Upper lobe of right lung (tissue), 1 donor: ENCODE measurements at regions not wholly inside any gene's neighbourhood (a gene's known extent, or its start where the extent isn't known, plus 50 kb on each side); places are given as distances from the start of the nearest gene placed in this dataset.

Source experiments
- ATAC-seq: fragments of 200-7000 bp; cut with Tn5 transposase; one replicate; pipeline ENCODE4 v1.9.1; 2020; ENCODE audit warnings: mild to moderate bottlenecking, moderate library complexity
- DNase-seq: peaks from one replicate; pipeline ENCODE4 v3.0.0-alpha.2; 2020
- H3K27ac ChIP-seq: fragments of 200-600 bp; one replicate; pipeline ENCODE4 v1.8.0; 2022
- H3K27me3 ChIP-seq: fragments of 200-600 bp; one replicate; pipeline ENCODE4 v1.8.0; 2022; ENCODE audit warnings: mild to moderate bottlenecking
- H3K36me3 ChIP-seq: fragments of 200-600 bp; one replicate; pipeline ENCODE4 v1.8.0; 2022
- H3K4me1 ChIP-seq: fragments of 200-600 bp; one replicate; pipeline ENCODE4 v1.8.0; 2022
- H3K4me3 ChIP-seq: fragments of 200-600 bp; one replicate; pipeline ENCODE4 v1.8.0; 2022; ENCODE audit warnings: mild to moderate bottlenecking
- H3K9me3 ChIP-seq: fragments of 200-600 bp; one replicate; pipeline ENCODE4 v1.8.0; 2022
- intact Hi-C: fragments of 100-400 bp; cut with DNase I; formaldehyde crosslinking; loops from one replicate; pipeline ENCODE4 v1.11.0; 2022
- TF ChIP-seq, protein P1 (sequence below): fragments of 200-600 bp; IDR thresholded peaks from one replicate; pipeline ENCODE4 v1.8.0; 2022; ENCODE audit warnings: antibody characterized with exemption
- donor health status: DM: no; HTN: yes; CAD: no; lungs with severe emphysema.

DNA sequence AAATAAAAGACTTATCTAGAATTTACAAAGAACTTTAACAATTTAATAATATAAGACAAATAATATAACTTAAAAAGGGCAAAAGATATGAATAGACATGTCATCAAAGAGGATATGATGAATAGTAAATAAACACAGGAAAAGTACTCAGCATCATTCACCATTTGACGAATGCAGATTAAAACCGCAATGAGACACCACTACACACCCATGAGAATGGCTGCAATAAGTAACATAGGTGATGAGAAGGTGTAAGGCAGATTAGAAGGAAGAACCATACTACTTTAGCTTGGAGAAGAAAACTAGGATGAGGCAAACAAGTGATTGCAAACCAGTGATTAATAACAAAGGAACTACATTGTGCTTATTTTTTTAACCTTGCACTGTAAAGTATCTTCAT is 152.0 kb downstream of the CYRIA start:
- intact Hi-C loops: no loop called here
- Histone ChIP-seq H3K4me1 (no peaks in the 10 kb centered on the region), H3K27me3 (peaks cover 23% of the 10 kb centered on the region), H3K4me3 (no peak overlapping the region), H3K27ac (no peak overlapping the region), H3K36me3 (no peaks in the 10 kb centered on the region), H3K9me3 (no peaks in the 10 kb centered on the region)
- DNase-seq: no peak
- TF ChIP-seq, protein P1, sequence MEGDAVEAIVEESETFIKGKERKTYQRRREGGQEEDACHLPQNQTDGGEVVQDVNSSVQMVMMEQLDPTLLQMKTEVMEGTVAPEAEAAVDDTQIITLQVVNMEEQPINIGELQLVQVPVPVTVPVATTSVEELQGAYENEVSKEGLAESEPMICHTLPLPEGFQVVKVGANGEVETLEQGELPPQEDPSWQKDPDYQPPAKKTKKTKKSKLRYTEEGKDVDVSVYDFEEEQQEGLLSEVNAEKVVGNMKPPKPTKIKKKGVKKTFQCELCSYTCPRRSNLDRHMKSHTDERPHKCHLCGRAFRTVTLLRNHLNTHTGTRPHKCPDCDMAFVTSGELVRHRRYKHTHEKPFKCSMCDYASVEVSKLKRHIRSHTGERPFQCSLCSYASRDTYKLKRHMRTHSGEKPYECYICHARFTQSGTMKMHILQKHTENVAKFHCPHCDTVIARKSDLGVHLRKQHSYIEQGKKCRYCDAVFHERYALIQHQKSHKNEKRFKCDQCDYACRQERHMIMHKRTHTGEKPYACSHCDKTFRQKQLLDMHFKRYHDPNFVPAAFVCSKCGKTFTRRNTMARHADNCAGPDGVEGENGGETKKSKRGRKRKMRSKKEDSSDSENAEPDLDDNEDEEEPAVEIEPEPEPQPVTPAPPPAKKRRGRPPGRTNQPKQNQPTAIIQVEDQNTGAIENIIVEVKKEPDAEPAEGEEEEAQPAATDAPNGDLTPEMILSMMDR: no peak
- no peak for ATAC-seq

DNA sequence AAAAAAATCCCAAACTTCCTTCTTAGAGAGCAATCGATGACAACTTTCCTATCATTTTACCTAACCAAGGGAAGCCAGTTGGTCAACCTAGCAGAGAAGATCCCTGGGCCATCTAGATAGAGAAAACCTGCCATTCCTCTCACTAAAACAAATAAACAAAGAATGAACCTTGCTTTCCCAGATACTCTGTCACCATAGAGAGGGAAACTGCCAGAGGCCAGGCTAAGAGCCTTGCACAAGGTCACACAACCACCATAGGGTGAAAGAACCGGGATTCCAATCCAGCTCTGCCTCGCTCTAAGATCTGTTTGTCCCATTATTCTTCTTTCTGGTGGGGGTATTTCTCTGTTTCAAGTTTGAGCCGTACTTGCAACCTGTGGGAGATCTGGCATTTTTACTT is 154.6 kb downstream of the CYRIA start:
- peaks cover 6% of the 10 kb centered on the region for H3K4me1 ChIP-seq
- TF ChIP-seq, protein P1: no peak
- H3K36me3 ChIP-seq: no peaks in the 10 kb centered on the region
- peaks cover 39% of the 10 kb centered on the region for H3K27me3 ChIP-seq
- H3K9me3 ChIP-seq: no peaks in the 10 kb centered on the region
- no peak for ATAC-seq
- DNase-seq: no peak
- H3K4me3 ChIP-seq: no peak overlapping the region
- no peak overlapping the region for H3K27ac ChIP-seq
- intact Hi-C loops: no loop called here

DNA sequence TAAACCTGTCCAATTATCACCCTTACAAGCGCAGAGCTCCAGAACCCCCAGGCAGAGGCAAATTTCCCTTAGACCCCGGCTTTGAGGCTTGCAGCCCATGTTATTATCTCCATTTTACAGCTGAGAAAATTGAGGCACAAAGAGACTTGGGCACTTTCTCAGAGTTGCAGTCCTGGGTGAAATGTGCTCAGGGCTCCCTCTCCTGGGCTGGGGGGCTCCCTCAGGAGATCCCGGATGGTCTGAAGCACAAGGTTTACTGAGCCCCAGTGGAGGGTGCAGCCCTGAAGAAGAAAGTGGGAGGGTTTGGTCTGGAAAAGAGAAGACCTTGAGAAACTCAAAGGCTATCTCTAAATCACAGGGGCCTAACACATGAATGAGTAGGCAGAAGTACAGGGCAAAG is 156.6 kb downstream of the CYRIA start:
- TF ChIP-seq, protein P1: no peak
- no peak for DNase-seq
- no peaks in the 10 kb centered on the region for H3K36me3 ChIP-seq
- peaks cover 39% of the 10 kb centered on the region for H3K27me3 ChIP-seq
- no peaks in the 10 kb centered on the region for H3K9me3 ChIP-seq
- H3K4me3 ChIP-seq: no peak overlapping the region
- H3K27ac ChIP-seq: no peak overlapping the region
- no peak for ATAC-seq
- H3K4me1 ChIP-seq: peaks cover 6% of the 10 kb centered on the region
- intact Hi-C loops: no loop called here

DNA sequence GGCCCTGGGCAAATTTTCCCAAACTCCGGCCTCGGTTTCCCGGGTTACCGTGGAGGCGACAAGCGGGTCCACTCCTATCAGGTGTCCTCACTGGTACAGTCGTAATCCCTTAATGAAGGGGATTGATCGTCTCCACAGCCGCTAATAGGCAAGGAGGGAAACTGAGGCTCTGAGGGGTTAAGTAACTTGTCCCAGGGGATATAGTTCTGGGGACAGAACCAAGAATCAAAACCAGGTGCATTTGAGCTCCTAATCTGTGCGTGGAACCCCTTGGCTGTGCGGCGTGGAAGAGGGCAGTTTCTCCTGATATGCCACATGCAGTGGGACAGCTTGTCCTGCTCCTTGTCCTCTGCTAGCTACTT is 157.2 kb downstream of the CYRIA start:
- H3K27ac ChIP-seq: no peak overlapping the region
- peak overlapping the region; percentile 40 for H3K4me3 ChIP-seq
- no peak for ATAC-seq

DNA sequence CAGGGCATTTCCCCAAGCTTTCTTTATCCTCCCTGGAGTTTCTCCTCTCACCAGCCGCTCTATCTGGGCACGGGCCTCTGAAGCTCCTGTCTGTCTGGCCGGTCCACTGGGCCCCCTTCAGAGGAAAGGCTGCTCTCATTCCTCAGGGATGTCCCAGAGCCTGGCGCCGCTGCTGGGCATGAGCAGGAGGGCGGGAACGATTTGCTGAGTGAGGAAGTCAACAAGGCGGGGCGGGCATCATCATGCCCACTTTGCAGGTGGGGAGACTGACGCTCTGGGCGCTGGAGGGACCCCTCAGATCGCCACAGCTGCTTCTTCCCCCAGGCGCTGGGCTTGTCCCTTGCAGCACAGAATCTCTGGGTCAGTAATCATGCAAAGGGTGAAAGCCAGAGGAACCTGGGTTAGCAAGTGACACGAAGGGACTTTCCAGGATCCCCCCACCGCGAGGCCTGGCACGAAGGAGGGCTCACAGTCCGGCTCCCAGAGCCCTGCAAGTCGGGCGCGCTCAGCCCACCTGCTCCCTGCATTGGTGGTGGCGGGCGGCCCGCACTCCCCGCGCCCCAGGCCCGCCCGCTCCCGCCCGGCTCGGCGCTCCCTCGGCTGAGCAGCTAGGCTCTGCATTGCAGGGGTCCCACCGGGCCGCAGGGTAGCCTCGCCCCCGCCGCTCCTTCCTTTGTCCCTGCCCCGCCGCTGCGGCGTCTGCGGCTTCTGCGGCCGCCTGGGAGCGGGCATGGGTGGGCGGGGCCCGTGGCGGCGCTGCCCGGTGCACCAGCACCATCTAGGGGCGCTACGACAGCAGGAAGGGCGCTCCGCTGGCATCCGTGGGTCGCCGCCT is 157.8 kb downstream of the CYRIA start:
- H3K27me3 ChIP-seq: peaks cover 33% of the 10 kb centered on the region
- H3K4me3 ChIP-seq: peak overlapping the region; percentile 40
- TF ChIP-seq, protein P1: peak; percentile 64
- H3K36me3 ChIP-seq: no peaks in the 10 kb centered on the region
- DNase-seq (peak; percentile 73), ATAC-seq (peak; percentile 91)
- intact Hi-C loops: no loop called here
- H3K9me3 ChIP-seq: no peaks in the 10 kb centered on the region
- H3K4me1 ChIP-seq: peaks cover 6% of the 10 kb centered on the region
- no peak overlapping the region for H3K27ac ChIP-seq

More for the DNA sequence above, 157.2 kb downstream of the CYRIA start:
- H3K4me1 ChIP-seq: peaks cover 6% of the 10 kb centered on the region
- intact Hi-C loops: no loop called here
- peaks cover 39% of the 10 kb centered on the region for H3K27me3 ChIP-seq
- TF ChIP-seq, protein P1: no peak
- no peaks in the 10 kb centered on the region for H3K9me3 ChIP-seq
- DNase-seq: no peak
- no peaks in the 10 kb centered on the region for H3K36me3 ChIP-seq
